Mesenchymal stem cell (in vitro differentiated cells and primary cell): ENCODE measurements at regions not wholly inside any gene's neighbourhood (a gene's known extent, or its start where the extent isn't known, plus 50 kb on each side); places are given as distances from the start of the nearest gene placed in this dataset.

Source experiments
- DNase-seq: peaks from one replicate; pipeline ENCODE4 v3.0.0-alpha.2; 2013
- H2AFZ ChIP-seq: one replicate; pipeline ENCODE4 v1.6.1; 2013; ENCODE audit warnings: low read depth, mild to moderate bottlenecking, control low read depth, inconsistent platforms, low read length, moderate library complexity
- H2AK5ac ChIP-seq: 2 replicates; pipeline ENCODE4 v1.6.1; 2013; ENCODE audit warnings: low read length, moderate library complexity, mild to moderate bottlenecking, inconsistent platforms; ENCODE audit not compliant: severe bottlenecking
- H2BK120ac ChIP-seq: one replicate; pipeline ENCODE4 v1.6.1; 2013; ENCODE audit warnings: low read depth, mild to moderate bottlenecking, inconsistent platforms, low read length, moderate library complexity
- H2BK12ac ChIP-seq, 2 experiments: one replicate each; pipeline ENCODE4 v1.6.1; 2013; ENCODE audit warnings: inconsistent platforms in 2 of 2, low read length in 2 of 2, mild to moderate bottlenecking in 2 of 2, moderate library complexity in 2 of 2, control low read depth in 1 of 2
- H2BK15ac ChIP-seq: one replicate; pipeline ENCODE4 v1.6.1; 2013; ENCODE audit warnings: mild to moderate bottlenecking, low read depth, inconsistent platforms; ENCODE audit not compliant: poor library complexity, severe bottlenecking
- H2BK5ac ChIP-seq: 2 replicates; pipeline ENCODE4 v1.6.1; 2013; ENCODE audit warnings: low read depth, mild to moderate bottlenecking, low read length, control low read depth, inconsistent platforms; ENCODE audit not compliant: poor library complexity, severe bottlenecking
- H3K14ac ChIP-seq, 2 experiments: one replicate each; pipeline ENCODE4 v1.6.1; 2013; ENCODE audit warnings: inconsistent platforms in 2 of 2, low read length in 2 of 2, control low read depth in 1 of 2, mild to moderate bottlenecking in 1 of 2, moderate library complexity in 1 of 2
- H3K18ac ChIP-seq, 2 experiments: one replicate each; pipeline ENCODE4 v1.6.1; 2013; ENCODE audit warnings: inconsistent platforms in 2 of 2, low read length in 2 of 2, control low read depth in 1 of 2, low read depth in 1 of 2, mild to moderate bottlenecking in 1 of 2
- H3K23ac ChIP-seq, 2 experiments: one replicate each; pipeline ENCODE4 v1.6.1; 2013; ENCODE audit warnings: inconsistent platforms in 2 of 2, low read length in 2 of 2, mild to moderate bottlenecking in 2 of 2, moderate library complexity in 2 of 2, control low read depth in 1 of 2
- H3K27ac ChIP-seq: 2 replicates; pipeline ENCODE4 v1.5.1; 2013; ENCODE audit warnings: mild to moderate bottlenecking, moderate library complexity, low read length, control low read depth, inconsistent platforms; ENCODE audit not compliant: poor library complexity, severe bottlenecking
- H3K27me3 ChIP-seq, 2 experiments: 2 replicates each; pipeline versions ENCODE4 v1.6.1 to v1.7.0; 2013; ENCODE audit warnings: low read length in 2 of 2, mild to moderate bottlenecking in 2 of 2, moderate library complexity in 2 of 2, control low read depth in 1 of 2, inconsistent platforms in 1 of 2; ENCODE audit not compliant: control insufficient read depth in 1 of 2, insufficient read depth in 1 of 2
- H3K36me3 ChIP-seq, 2 experiments: 2 replicates each; pipeline versions ENCODE4 v1.6.1 to v1.7.0; 2013; ENCODE audit warnings: low read length in 2 of 2, control low read depth in 1 of 2, inconsistent platforms in 1 of 2, low read depth in 1 of 2, mild to moderate bottlenecking in 1 of 2; ENCODE audit not compliant: insufficient read depth in 2 of 2, control insufficient read depth in 1 of 2
- H3K4ac ChIP-seq, 2 experiments: one replicate each; pipeline ENCODE4 v1.6.1; 2013; ENCODE audit warnings: inconsistent platforms in 2 of 2, low read length in 2 of 2, mild to moderate bottlenecking in 2 of 2, moderate library complexity in 2 of 2, control low read depth in 1 of 2, low read depth in 1 of 2
- H3K4me1 ChIP-seq: 2 replicates; pipeline ENCODE4 v1.6.1; 2013; ENCODE audit warnings: low read depth, low read length, control low read depth; ENCODE audit not compliant: control insufficient read depth, insufficient read depth
- H3K4me2 ChIP-seq: 2 replicates; pipeline ENCODE4 v1.6.1; 2013; ENCODE audit warnings: low read length, mild to moderate bottlenecking, inconsistent platforms; ENCODE audit not compliant: poor library complexity, severe bottlenecking
- H3K4me3 ChIP-seq, 2 experiments: 2 replicates each; pipeline versions ENCODE4 v1.5.1 to v1.7.0; 2013; ENCODE audit warnings: low read length in 2 of 2, mild to moderate bottlenecking in 2 of 2, control low read depth in 1 of 2, low read depth in 1 of 2; ENCODE audit not compliant: insufficient read depth in 1 of 2
- H3K79me1 ChIP-seq: replicated peaks from 2 replicates; pipeline ENCODE4 v1.6.1; 2013; ENCODE audit warnings: mild to moderate bottlenecking, control low read depth, low read length, inconsistent platforms; ENCODE audit not compliant: poor library complexity, severe bottlenecking
- H3K9ac ChIP-seq: 2 replicates; pipeline ENCODE4 v1.7.0; 2013; ENCODE audit warnings: mild to moderate bottlenecking, low read length, moderate library complexity
- H3K9me3 ChIP-seq: 2 replicates; pipeline ENCODE4 v1.7.0; 2013; ENCODE audit warnings: mild to moderate bottlenecking, low read length; ENCODE audit not compliant: control insufficient read depth
- H4K8ac ChIP-seq: one replicate; pipeline ENCODE4 v1.6.1; 2013; ENCODE audit warnings: inconsistent platforms, mild to moderate bottlenecking, low read length, moderate library complexity
- H4K91ac ChIP-seq: one replicate; pipeline ENCODE4 v1.6.1; 2013; ENCODE audit warnings: mild to moderate bottlenecking, low read length, inconsistent platforms
- WGBS: methylation state at CpG from one replicate; pipeline ENCODE4 v1.1.7; 2013; ENCODE audit warnings: mixed read lengths; 5-methylcytosine and 5-hydroxymethylcytosine counted together

DNA sequence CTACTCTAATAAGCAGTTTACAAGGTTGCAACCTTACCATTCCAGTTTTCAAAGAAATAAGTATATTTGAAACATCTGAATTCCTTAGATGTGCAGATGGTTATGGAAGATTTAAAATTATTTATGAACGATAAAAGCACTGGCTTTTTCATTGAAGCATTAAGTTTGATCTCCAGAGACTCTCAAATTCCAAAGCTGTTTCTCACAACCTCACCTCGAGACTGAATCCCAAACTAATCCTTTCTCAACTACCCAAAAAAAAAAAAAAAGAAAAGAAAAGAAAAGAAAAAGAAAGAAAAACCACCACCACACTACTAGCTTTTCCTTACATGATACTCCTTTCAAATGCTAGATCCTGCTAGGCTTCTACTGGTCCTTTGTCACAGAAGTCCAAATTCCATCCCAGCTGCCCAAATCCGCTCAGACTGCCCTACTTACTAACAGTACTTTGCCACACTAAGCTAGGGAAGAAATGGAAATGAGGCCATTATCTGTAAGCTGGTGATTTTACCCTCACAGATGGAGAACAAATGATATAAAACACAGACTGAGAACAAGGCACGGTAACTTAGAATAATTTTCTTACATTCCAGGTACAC lies 100.6 kb upstream of the CDK1 start:
- Histone ChIP-seq H3K4me2 (no peak overlapping the region), H3K23ac (no peak overlapping the region), H3K9me3 (no peaks in the 10 kb centered on the region)

GRCh38 chr10:60675236-60675635 lies 103.0 kb upstream of the CDK1 start:
- Histone ChIP-seq H3K4me1 (no peaks in the 10 kb centered on the region), H2BK15ac (no peak overlapping the region), H4K91ac (no peak overlapping the region), H2AK5ac (no peak overlapping the region), H2AFZ (no peak overlapping the region), H3K18ac (no peak overlapping the region), H2BK120ac (no peak overlapping the region), H2BK12ac (no peak overlapping the region), H3K23ac (no peak overlapping the region), H3K36me3 (no peaks in the 10 kb centered on the region), H3K4me3 (no peak overlapping the region), H3K14ac (no peak overlapping the region), H4K8ac (no peak overlapping the region), H3K4me2 (no peak overlapping the region), H3K9ac (no peak overlapping the region), H3K4ac (no peak overlapping the region), H2BK5ac (no peak overlapping the region), H3K79me1 (no peaks in the 10 kb centered on the region), H3K27me3 (peaks cover 0 to 6% of the 10 kb centered on the region in 2 experiments), H3K9me3 (peaks cover 11% of the 10 kb centered on the region), H3K27ac (no peak overlapping the region)
- DNase-seq, result no peak

More for the DNA sequence above, 100.6 kb upstream of the CDK1 start:
- Histone ChIP-seq H3K4me3 (no peak overlapping the region), H3K14ac (no peak overlapping the region), H3K79me1 (no peaks in the 10 kb centered on the region), H2BK12ac (no peak overlapping the region), H3K4me1 (no peaks in the 10 kb centered on the region), H3K9ac (no peak overlapping the region), H4K8ac (no peak overlapping the region), H2BK5ac (no peak overlapping the region), H3K36me3 (no peaks in the 10 kb centered on the region), H2BK15ac (no peak overlapping the region), H3K18ac (no peak overlapping the region), H4K91ac (no peak overlapping the region), H3K27ac (peak overlapping the region; percentile 39), H2AK5ac (no peak overlapping the region), H2AFZ (no peak overlapping the region), H3K4ac (no peak overlapping the region), H3K27me3 (peaks cover 0 to 5% of the 10 kb centered on the region in 2 experiments), H2BK120ac (no peak overlapping the region)
- no peak for DNase-seq
- 44% methylated on average over 1 of the region's 4 CpGs for WGBS

GRCh38 chr10:60669501-60669900 lies 108.8 kb upstream of the CDK1 start:
- 100% methylated on average over 1 of the region's 1 CpG for WGBS

DNA sequence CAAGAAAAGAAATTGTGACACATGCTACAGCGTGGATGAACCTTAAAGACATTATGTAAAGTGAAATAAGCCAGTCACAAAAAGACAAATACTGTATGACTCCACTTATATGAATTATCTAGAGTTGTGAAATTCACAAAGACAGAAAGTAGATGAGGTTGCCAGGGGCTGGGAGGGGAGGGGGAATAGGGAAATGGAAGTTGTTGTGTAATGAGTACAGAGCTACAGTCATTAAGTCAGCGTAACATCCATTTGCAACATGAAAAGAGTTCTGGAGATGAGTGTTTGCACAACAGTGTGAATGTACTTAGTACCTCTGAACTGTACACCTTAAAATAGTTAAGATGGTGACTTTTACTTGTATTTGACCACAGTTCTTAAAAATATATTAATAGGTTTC lies 112.1 kb upstream of the CDK1 start:
- no peak overlapping the region for H3K4me3 ChIP-seq
- H2BK5ac ChIP-seq, result no peak overlapping the region
- no peak overlapping the region for H3K4ac ChIP-seq
- no peak overlapping the region for H3K9ac ChIP-seq
- H3K4me2 ChIP-seq, result no peak overlapping the region
- no peak overlapping the region for H3K27ac ChIP-seq
- no peak overlapping the region for H3K14ac ChIP-seq
- H2BK120ac ChIP-seq, result no peak overlapping the region
- no peak overlapping the region for H4K8ac ChIP-seq
- peak; percentile 30 for DNase-seq
- no peak overlapping the region for H2AFZ ChIP-seq
- peaks cover 6% of the 10 kb centered on the region for H3K4me1 ChIP-seq
- H3K79me1 ChIP-seq, result peaks cover 1% of the 10 kb centered on the region
- H4K91ac ChIP-seq, result no peak overlapping the region
- no peak overlapping the region for H3K23ac ChIP-seq
- H3K9me3 ChIP-seq, result no peaks in the 10 kb centered on the region
- no peak overlapping the region for H3K18ac ChIP-seq
- H2BK15ac ChIP-seq, result no peak overlapping the region
- H2BK12ac ChIP-seq, result no peak overlapping the region
- H2AK5ac ChIP-seq, result no peak overlapping the region
- H3K36me3 ChIP-seq, result no peaks in the 10 kb centered on the region
- peaks cover 0 to 7% of the 10 kb centered on the region in 2 experiments for H3K27me3 ChIP-seq
- WGBS, result 80% methylated on average over 1 of the region's 2 CpGs

More at GRCh38 chr10:60669501-60669900, 108.8 kb upstream of the CDK1 start:
- peaks cover 1% of the 10 kb centered on the region for H3K4me1 ChIP-seq
- no peak overlapping the region for H2BK5ac ChIP-seq
- H2BK15ac ChIP-seq, result no peak overlapping the region
- no peak overlapping the region for H3K18ac ChIP-seq
- H3K4me2 ChIP-seq, result no peak overlapping the region
- H3K9ac ChIP-seq, result no peak overlapping the region
- H2BK12ac ChIP-seq, result no peak overlapping the region
- H2AK5ac ChIP-seq, result no peak overlapping the region
- no peak overlapping the region for H4K91ac ChIP-seq
- H2BK120ac ChIP-seq, result no peak overlapping the region
- H3K14ac ChIP-seq, result no peak overlapping the region
- H3K36me3 ChIP-seq, result no peaks in the 10 kb centered on the region
- H3K27me3 ChIP-seq, result peaks cover 0 to 7% of the 10 kb centered on the region in 2 experiments
- no peak overlapping the region for H3K4me3 ChIP-seq
- H2AFZ ChIP-seq, result no peak overlapping the region
- H3K23ac ChIP-seq, result no peak overlapping the region
- no peak overlapping the region for H4K8ac ChIP-seq
- no peak for DNase-seq
- H3K4ac ChIP-seq, result no peak overlapping the region
- H3K27ac ChIP-seq, result no peak overlapping the region
- no peaks in the 10 kb centered on the region for H3K79me1 ChIP-seq
- peaks cover 11% of the 10 kb centered on the region for H3K9me3 ChIP-seq
